Midbrain (tissue), 1 donor: ENCODE measurements at regions not wholly inside any gene's neighbourhood (a gene's known extent, or its start where the extent isn't known, plus 50 kb on each side); places are given as distances from the start of the nearest gene placed in this dataset.
"Not testable (repeated sequence)": the region's sequence is repeated elsewhere in the genome, so short reads cannot be mapped to it uniquely, and the experiment has no call there.

ENCODE experiments used
- DNase-seq: peaks from one replicate; lab custom pipeline; 2025; lab: John Stamatoyannopoulos, UW

- no peak for DNase-seq
These were observed 1587.6 kb upstream of the C9orf72 start for GRCh38 chr9:29160763-29161353.

- DNase-seq = no peak
These were observed 1600.9 kb upstream of the C9orf72 start for GRCh38 chr9:29174136-29174535.

GRCh38 chr9:29176231-29176630 is 1603.0 kb upstream of the C9orf72 start:
- DNase-seq = no peak

GRCh38 chr9:29176786-29177185 is 1603.5 kb upstream of the C9orf72 start:
- no peak for DNase-seq

- no peak for DNase-seq
These were observed 1610.7 kb upstream of the C9orf72 start for GRCh38 chr9:29183971-29184370.

- not testable (repeated sequence) for DNase-seq
These were observed 1615.5 kb upstream of the C9orf72 start for GRCh38 chr9:29188771-29189170.

- DNase-seq = not testable (repeated sequence)
These were observed 1615.9 kb upstream of the C9orf72 start for GRCh38 chr9:29189221-29189620.

- DNase-seq = no peak
These were observed 1625.6 kb upstream of the C9orf72 start for GRCh38 chr9:29198861-29199260.

GRCh38 chr9:29199975-29200374 is 1626.7 kb upstream of the C9orf72 start:
- DNase-seq = no peak

- no peak for DNase-seq
These were observed 1627.4 kb upstream of the C9orf72 start for GRCh38 chr9:29200650-29201049.

GRCh38 chr9:29203244-29203930 is 1630.1 kb upstream of the C9orf72 start:
- DNase-seq = no peak

- DNase-seq = peak; percentile 8
These were observed 1635.4 kb upstream of the C9orf72 start for GRCh38 chr9:29208670-29209069.

GRCh38 chr9:29209748-29210291 is 1636.5 kb upstream of the C9orf72 start:
- DNase-seq = no peak

- no peak for DNase-seq
These were observed 1637.8 kb upstream of the C9orf72 start for GRCh38 chr9:29211003-29211579.

GRCh38 chr9:29211580-29212396 is 1638.5 kb upstream of the C9orf72 start:
- peak; percentile 44 for DNase-seq

GRCh38 chr9:29212397-29213387 is 1639.4 kb upstream of the C9orf72 start:
- DNase-seq = no peak

GRCh38 chr9:29213417-29214153 is 1640.3 kb upstream of the C9orf72 start, which contains the start of gene LINGO2:
LINGO2 (minus strand) TSS chr9:29213601.
- DNase-seq = no peak

GRCh38 chr9:29214154-29214689 is 1640.9 kb upstream of the C9orf72 start:
- DNase-seq = no peak

GRCh38 chr9:29214690-29215253 is 1641.5 kb upstream of the C9orf72 start:
- no peak for DNase-seq

- no peak for DNase-seq
These were observed 1644.7 kb upstream of the C9orf72 start for GRCh38 chr9:29217966-29218365.
